Adrenal gland (tissue), 9 donors: ENCODE measurements at regions not wholly inside any gene's neighbourhood (a gene's known extent, or its start where the extent isn't known, plus 50 kb on each side); places are given as distances from the start of the nearest gene placed in this dataset.

Experiments used
- DNase-seq, 7 donors: peaks; one replicate each; pipeline ENCODE4 v3.0.0-alpha.2; 2019 to 2020
- H3K27ac ChIP-seq, 5 donors: fragments of 200-600 bp; sonication (generic) in 4 of 5; 1 replicate in 3 of 5; 2 replicates in 2 of 5; pipeline versions ENCODE4 v1.5.1 to v1.8.0; 2016 to 2020; ENCODE audit warnings: mild to moderate bottlenecking in 1 of 5
- H3K27me3 ChIP-seq: fragments of 200-600 bp; 2 replicates; pipeline ENCODE4 v1.8.0; 2021
- H3K36me3 ChIP-seq, 2 donors: fragments of 200-600 bp; replicated peaks in 1 of 2; 1 replicate in 1 of 2; 2 replicates in 1 of 2; pipeline versions ENCODE4 v1.5.1 to v1.8.0; 2018 to 2022
- H3K4me1 ChIP-seq, 2 donors: fragments of 200-600 bp; replicated peaks in 1 of 2; 1 replicate in 1 of 2; 2 replicates in 1 of 2; pipeline versions ENCODE4 v1.5.1 to v1.8.0; 2018 to 2021
- H3K4me3 ChIP-seq, 4 donors: fragments of 200-600 bp; sonication (generic) in 3 of 4; one replicate each; pipeline ENCODE4 v1.5.1; 2016 to 2018
- H3K9me3 ChIP-seq, 3 donors: fragments of 200-600 bp; sonication (generic) in 1 of 3; replicated peaks in 1 of 3; 1 replicate in 2 of 3; 2 replicates in 1 of 3; pipeline versions ENCODE4 v1.5.1 to v1.8.0; 2016 to 2021
- POLR2A ChIP-seq, 2 donors: fragments of 450-650 bp; IDR thresholded peaks; one replicate each; pipeline ENCODE4 v1.6.1; 2017; ENCODE audit warnings: antibody characterized with exemption in 2 of 2, mild to moderate bottlenecking in 2 of 2, moderate library complexity in 1 of 2
- WGBS, 4 donors: extraction: QIAGEN DNeasy Blood & Tissue Kit in 2 of 4; methylation state at CpG; one replicate each; pipeline versions ENCODE4 v1.1.5 to v1.1.7; 2013 to 2017; 5-methylcytosine and 5-hydroxymethylcytosine counted together
- intact Hi-C, 2 donors: fragments of 100-400 bp; cut with DNase I; formaldehyde crosslinking; loops; one replicate each; pipeline versions ENCODE4 v1.14.1 to v1.15.0; 2022 to 2023
- TF ChIP-seq, protein P1 (sequence below), 6 experiments: fragments of 450-650 bp in 4 of 6; fragments of 200-600 bp in 2 of 6; sonication (generic) in 1 of 6; IDR thresholded peaks; 1 replicate in 5 of 6; 2 replicates in 1 of 6; pipeline versions ENCODE4 v1.5.1 to v1.8.0; 2016 to 2021; ENCODE audit warnings: antibody characterized with exemption in 6 of 6, mild to moderate bottlenecking in 2 of 6, moderate library complexity in 1 of 6
- donor health status: healthy with polysubstance abuse.
- donor health status: Bipolar disorder and iron deficiency.
- donor health status: DM: yes; HTN: yes; CAD: no.
- donor health status: DM: no; HTN: no; CAD: no.
- donor health status: DM: no; HTN: no; CAD: no.

- Histone ChIP-seq H3K27me3 (no peaks in the 10 kb centered on the region), H3K4me1 (no peaks in the 10 kb centered on the region), H3K9me3 (no peaks in the 10 kb centered on the region), H3K4me3 (no peak overlapping the region), H3K27ac (no peak overlapping the region), H3K36me3 (no peaks in the 10 kb centered on the region)
- intact Hi-C loops, result no loop called here
- no peak for DNase-seq
- 63 to 86% (median 77%) methylated on average over 4 of the region's 4 CpGs for WGBS, 4 donors
- TF ChIP-seq, protein P1, sequence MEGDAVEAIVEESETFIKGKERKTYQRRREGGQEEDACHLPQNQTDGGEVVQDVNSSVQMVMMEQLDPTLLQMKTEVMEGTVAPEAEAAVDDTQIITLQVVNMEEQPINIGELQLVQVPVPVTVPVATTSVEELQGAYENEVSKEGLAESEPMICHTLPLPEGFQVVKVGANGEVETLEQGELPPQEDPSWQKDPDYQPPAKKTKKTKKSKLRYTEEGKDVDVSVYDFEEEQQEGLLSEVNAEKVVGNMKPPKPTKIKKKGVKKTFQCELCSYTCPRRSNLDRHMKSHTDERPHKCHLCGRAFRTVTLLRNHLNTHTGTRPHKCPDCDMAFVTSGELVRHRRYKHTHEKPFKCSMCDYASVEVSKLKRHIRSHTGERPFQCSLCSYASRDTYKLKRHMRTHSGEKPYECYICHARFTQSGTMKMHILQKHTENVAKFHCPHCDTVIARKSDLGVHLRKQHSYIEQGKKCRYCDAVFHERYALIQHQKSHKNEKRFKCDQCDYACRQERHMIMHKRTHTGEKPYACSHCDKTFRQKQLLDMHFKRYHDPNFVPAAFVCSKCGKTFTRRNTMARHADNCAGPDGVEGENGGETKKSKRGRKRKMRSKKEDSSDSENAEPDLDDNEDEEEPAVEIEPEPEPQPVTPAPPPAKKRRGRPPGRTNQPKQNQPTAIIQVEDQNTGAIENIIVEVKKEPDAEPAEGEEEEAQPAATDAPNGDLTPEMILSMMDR (IDR thresholded peaks at IDR 0.05), result no peak
- no peak for TF ChIP-seq POLR2A (IDR thresholded peaks at IDR 0.05)
Measured at GRCh38 chr9:27660148-27660547, 86.9 kb upstream of the C9orf72 start.

GRCh38 chr9:27663526-27663925 is 90.2 kb upstream of the C9orf72 start:
- Histone ChIP-seq H3K27ac (no peak overlapping the region), H3K4me1 (no peaks in the 10 kb centered on the region), H3K36me3 (no peaks in the 10 kb centered on the region), H3K27me3 (no peaks in the 10 kb centered on the region), H3K4me3 (no peak overlapping the region), H3K9me3 (no peaks in the 10 kb centered on the region)
- intact Hi-C loops, result no loop called here
- TF ChIP-seq, protein P1 (IDR thresholded peaks at IDR 0.05), result no peak
- TF ChIP-seq POLR2A (IDR thresholded peaks at IDR 0.05), result no peak
- no peak for DNase-seq
- WGBS, 4 donors, result 80 to 86% (median 84%) methylated on average over 5 of the region's 5 CpGs

DNA sequence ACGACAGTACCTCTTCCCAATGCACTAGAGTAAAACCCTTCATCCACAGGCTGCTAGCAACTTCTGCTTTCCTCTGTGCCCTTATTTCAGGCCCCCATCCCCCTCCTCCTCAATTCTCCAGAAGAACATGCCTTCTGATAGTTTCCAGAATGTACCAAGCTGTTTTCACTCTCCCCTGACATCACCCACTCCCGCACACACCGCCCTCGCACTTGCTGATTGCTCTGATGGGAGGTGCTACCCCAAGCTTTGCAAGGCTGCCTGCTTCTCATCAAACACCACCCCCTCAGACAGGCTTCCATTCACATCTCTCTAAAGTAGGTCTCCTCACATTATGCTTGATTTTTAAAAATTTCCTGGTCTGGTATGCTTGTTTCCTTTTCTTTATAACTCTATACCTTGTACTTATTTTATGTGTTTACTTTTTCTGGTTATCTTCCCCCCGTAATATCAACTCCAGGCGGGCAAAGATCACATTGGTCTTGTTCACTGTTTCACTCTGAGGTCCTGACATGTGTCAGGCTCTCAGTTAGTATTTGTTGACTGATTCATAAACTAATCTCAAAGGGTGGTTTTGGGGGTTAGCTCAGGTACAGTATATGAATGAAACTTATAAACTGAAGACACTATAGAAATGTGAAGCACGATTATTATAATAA is 91.0 kb upstream of the C9orf72 start:
- no peak overlapping the region for H3K27ac ChIP-seq
- no peaks in the 10 kb centered on the region for H3K36me3 ChIP-seq
- no peak overlapping the region for H3K4me3 ChIP-seq
- H3K9me3 ChIP-seq, result no peaks in the 10 kb centered on the region
- intact Hi-C loops, result no loop called here
- H3K4me1 ChIP-seq, result no peaks in the 10 kb centered on the region
- TF ChIP-seq, protein P1 (IDR thresholded peaks at IDR 0.05), result no peak
- no peak for TF ChIP-seq POLR2A (IDR thresholded peaks at IDR 0.05)
- no peaks in the 10 kb centered on the region for H3K27me3 ChIP-seq
- 62 to 77% (median 66%) methylated on average over 7 of the region's 7 CpGs for WGBS, 4 donors
- DNase-seq, result no peak

DNA sequence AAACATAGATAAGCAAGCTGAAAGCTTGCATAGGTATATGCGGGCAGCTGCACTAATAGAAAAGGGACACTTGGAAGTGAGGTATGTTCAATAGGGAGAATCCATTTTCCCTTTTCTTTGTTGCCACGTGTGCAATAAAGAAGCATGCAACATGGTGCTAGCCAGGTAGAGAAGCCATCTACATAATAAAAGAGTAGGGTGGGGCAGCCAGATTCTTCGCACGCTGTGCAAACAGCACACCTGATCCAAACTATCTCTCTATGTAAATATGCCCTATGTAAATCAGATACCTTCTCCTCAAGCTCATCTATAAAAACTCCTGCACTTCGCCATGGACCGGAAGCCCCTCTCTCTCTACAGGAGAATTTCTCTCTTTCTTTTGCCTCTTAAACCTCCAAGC is 91.9 kb upstream of the C9orf72 start:
- Histone ChIP-seq H3K36me3 (no peaks in the 10 kb centered on the region), H3K9me3 (no peaks in the 10 kb centered on the region), H3K4me1 (no peaks in the 10 kb centered on the region), H3K4me3 (no peak overlapping the region), H3K27ac (no peak overlapping the region), H3K27me3 (no peaks in the 10 kb centered on the region)
- intact Hi-C loops, result no loop called here
- DNase-seq, result no peak
- TF ChIP-seq, protein P1 (IDR thresholded peaks at IDR 0.05), result no peak
- TF ChIP-seq POLR2A (IDR thresholded peaks at IDR 0.05), result no peak
- 75 to 81% (median 80%) methylated on average over 6 of the region's 6 CpGs for WGBS, 4 donors
